KMS-11 (cell line): ENCODE measurements at regions not wholly inside any gene's neighbourhood (a gene's known extent, or its start where the extent isn't known, plus 50 kb on each side); places are given as distances from the start of the nearest gene placed in this dataset.

Source experiments
- H2AFZ ChIP-seq: fragments of 200-600 bp; sonication (generic); 2 replicates; pipeline ENCODE4 v1.6.1; 2016; ENCODE audit warnings: antibody characterized with exemption, mixed run types, low read depth
- H3K27ac ChIP-seq: fragments of 200-600 bp; sonication (generic); 2 replicates; pipeline ENCODE4 v1.6.1; 2016; ENCODE audit warnings: mild to moderate bottlenecking, mixed run types
- H3K27me3 ChIP-seq: fragments of 200-600 bp; sonication (generic); 2 replicates; pipeline ENCODE4 v1.6.1; 2017; ENCODE audit warnings: mild to moderate bottlenecking, low read depth, mixed run types, moderate library complexity; ENCODE audit not compliant: insufficient read depth
- H3K36me3 ChIP-seq: fragments of 200-600 bp; sonication (generic); 2 replicates; pipeline ENCODE4 v1.6.1; 2017; ENCODE audit warnings: mild to moderate bottlenecking, mixed run types; ENCODE audit not compliant: insufficient read depth
- H3K4me1 ChIP-seq: fragments of 200-600 bp; sonication (generic); 2 replicates; pipeline ENCODE4 v1.6.1; 2016; ENCODE audit warnings: mild to moderate bottlenecking, low read depth, mixed run types; ENCODE audit not compliant: poor library complexity, severe bottlenecking
- H3K4me2 ChIP-seq: fragments of 200-600 bp; sonication (generic); 2 replicates; pipeline ENCODE4 v1.7.0; 2016; ENCODE audit warnings: mild to moderate bottlenecking, mixed run types
- H3K4me3 ChIP-seq: fragments of 200-600 bp; sonication (generic); IDR thresholded peaks from 2 replicates; pipeline ENCODE4 v1.6.1; 2017; ENCODE audit warnings: low read depth, low read length, mixed read lengths; ENCODE audit not compliant: insufficient read depth
- H3K79me2 ChIP-seq: fragments of 200-600 bp; sonication (generic); 2 replicates; pipeline ENCODE4 v1.6.1; 2016; ENCODE audit warnings: low read depth, mixed run types; ENCODE audit not compliant: insufficient read depth
- H3K9ac ChIP-seq: fragments of 200-600 bp; sonication (generic); 2 replicates; pipeline ENCODE4 v1.6.1; 2016; ENCODE audit warnings: mild to moderate bottlenecking, mixed run types
- H4K20me1 ChIP-seq: fragments of 200-600 bp; sonication (generic); 2 replicates; pipeline ENCODE4 v1.6.1; 2016; ENCODE audit warnings: mild to moderate bottlenecking, mixed run types; ENCODE audit not compliant: insufficient read depth
- TF ChIP-seq, protein P1 (sequence below): fragments of 200-600 bp; sonication (generic); conservative IDR thresholded peaks from 2 replicates; pipeline ENCODE4 v1.6.1; 2017; ENCODE audit warnings: low read depth, mild to moderate bottlenecking, antibody characterized with exemption, low read length, moderate library complexity, mixed read lengths

DNA sequence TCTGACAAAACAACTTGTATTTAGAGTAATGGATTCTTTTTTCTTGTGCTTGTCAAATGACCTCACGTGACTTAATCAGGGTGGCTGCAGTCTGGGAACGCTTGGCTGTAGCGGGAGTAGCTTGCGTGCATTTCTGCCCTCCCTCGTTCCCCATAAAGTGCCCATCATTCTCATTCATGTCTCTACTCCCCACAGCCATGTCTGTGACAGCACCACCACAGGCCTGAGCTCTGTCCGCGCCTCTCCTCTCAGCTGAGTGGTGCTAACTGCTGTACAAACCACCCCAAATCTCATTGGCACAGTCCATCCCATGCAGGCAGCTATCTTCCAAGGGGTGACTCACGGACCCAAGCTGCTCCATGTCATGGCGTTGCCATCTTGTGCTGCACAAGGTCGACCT, 161.7 kb downstream of the TSN start:
- Histone ChIP-seq H3K4me1 (no peaks in the 10 kb centered on the region), H3K9ac (no peak overlapping the region), H3K4me2 (no peak overlapping the region), H3K79me2 (no peaks in the 10 kb centered on the region), H3K36me3 (no peaks in the 10 kb centered on the region), H2AFZ (no peak overlapping the region), H3K27ac (no peak overlapping the region), H3K4me3 (no peak overlapping the region), H4K20me1 (no peaks in the 10 kb centered on the region), H3K27me3 (no peaks in the 10 kb centered on the region)
- TF ChIP-seq, protein P1, sequence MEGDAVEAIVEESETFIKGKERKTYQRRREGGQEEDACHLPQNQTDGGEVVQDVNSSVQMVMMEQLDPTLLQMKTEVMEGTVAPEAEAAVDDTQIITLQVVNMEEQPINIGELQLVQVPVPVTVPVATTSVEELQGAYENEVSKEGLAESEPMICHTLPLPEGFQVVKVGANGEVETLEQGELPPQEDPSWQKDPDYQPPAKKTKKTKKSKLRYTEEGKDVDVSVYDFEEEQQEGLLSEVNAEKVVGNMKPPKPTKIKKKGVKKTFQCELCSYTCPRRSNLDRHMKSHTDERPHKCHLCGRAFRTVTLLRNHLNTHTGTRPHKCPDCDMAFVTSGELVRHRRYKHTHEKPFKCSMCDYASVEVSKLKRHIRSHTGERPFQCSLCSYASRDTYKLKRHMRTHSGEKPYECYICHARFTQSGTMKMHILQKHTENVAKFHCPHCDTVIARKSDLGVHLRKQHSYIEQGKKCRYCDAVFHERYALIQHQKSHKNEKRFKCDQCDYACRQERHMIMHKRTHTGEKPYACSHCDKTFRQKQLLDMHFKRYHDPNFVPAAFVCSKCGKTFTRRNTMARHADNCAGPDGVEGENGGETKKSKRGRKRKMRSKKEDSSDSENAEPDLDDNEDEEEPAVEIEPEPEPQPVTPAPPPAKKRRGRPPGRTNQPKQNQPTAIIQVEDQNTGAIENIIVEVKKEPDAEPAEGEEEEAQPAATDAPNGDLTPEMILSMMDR, result no peak

DNA sequence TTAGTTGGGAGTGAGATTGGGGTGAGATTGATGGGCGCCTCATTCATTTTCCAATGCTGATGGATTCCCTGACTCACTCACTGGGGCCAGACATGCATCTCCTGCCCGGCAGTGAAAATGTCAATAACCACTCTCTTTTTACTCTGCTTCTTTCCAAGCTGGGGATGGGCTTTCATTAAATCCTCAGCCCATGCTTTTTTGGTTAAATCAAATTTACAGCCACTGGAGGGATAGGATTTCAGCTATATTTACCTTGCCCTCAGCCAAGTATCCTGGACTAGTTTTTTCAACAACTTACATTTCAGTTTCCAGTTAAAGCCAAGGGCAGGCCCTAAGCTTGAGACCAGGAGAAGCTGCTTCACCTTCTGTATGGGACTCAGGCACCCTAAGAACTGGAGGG, 162.8 kb downstream of the TSN start:
- H3K4me3 ChIP-seq, result no peak overlapping the region
- TF ChIP-seq, protein P1, result no peak
- H3K79me2 ChIP-seq, result no peaks in the 10 kb centered on the region
- no peaks in the 10 kb centered on the region for H3K36me3 ChIP-seq
- H3K9ac ChIP-seq, result no peak overlapping the region
- no peaks in the 10 kb centered on the region for H3K27me3 ChIP-seq
- no peak overlapping the region for H2AFZ ChIP-seq
- H3K4me1 ChIP-seq, result no peaks in the 10 kb centered on the region
- no peak overlapping the region for H3K27ac ChIP-seq
- H4K20me1 ChIP-seq, result no peaks in the 10 kb centered on the region
- H3K4me2 ChIP-seq, result no peak overlapping the region

DNA sequence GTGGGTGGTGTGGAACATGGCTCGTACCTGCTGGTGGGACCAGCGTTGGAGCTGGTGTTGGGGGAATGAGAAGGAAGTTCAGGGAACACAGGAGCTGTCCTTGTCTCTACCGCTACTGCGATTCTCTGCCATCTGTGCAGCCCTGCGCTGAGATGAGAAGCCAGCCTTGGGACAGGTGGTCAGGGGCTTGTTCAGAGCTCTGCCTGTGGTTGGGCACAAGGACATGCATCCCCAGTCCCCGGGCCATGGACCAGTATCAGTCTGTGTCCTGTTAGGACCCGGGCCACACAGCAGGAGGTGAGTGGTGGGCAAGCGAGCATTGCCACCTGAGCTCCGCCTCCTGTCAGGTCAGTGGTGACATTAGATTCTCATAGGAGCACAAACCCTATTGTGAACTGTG, 164.4 kb downstream of the TSN start:
- Histone ChIP-seq H3K36me3 (no peaks in the 10 kb centered on the region), H3K4me1 (no peaks in the 10 kb centered on the region), H3K4me2 (no peak overlapping the region), H3K27me3 (no peaks in the 10 kb centered on the region), H3K4me3 (no peak overlapping the region), H4K20me1 (no peaks in the 10 kb centered on the region), H3K27ac (no peak overlapping the region), H3K9ac (no peak overlapping the region), H2AFZ (no peak overlapping the region), H3K79me2 (no peaks in the 10 kb centered on the region)
- TF ChIP-seq, protein P1, result no peak

DNA sequence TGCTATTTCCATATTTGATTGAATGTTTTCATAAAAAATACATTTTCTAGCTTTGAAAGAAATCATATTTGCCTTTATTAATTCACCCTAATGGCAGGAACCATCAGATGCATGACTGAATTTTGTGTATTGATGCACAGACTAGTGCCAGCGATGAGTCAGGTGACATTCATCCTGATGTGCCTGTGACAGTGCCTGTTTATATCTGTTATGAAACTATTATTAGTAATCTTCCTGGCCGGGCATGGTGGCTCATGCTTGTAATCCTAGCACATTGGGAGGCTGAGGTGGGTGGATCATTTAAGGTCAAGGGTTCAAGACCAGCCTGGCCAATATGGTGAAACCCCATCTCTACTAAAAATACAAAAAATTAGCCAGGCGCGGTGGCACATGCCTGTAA, 170.0 kb downstream of the TSN start:
- Histone ChIP-seq H4K20me1 (no peaks in the 10 kb centered on the region), H3K36me3 (no peaks in the 10 kb centered on the region), H3K4me2 (no peak overlapping the region), H3K27ac (no peak overlapping the region), H3K27me3 (no peaks in the 10 kb centered on the region), H3K4me1 (no peaks in the 10 kb centered on the region), H3K79me2 (no peaks in the 10 kb centered on the region), H3K4me3 (no peak overlapping the region), H2AFZ (no peak overlapping the region), H3K9ac (no peak overlapping the region)
- TF ChIP-seq, protein P1, result no peak

DNA sequence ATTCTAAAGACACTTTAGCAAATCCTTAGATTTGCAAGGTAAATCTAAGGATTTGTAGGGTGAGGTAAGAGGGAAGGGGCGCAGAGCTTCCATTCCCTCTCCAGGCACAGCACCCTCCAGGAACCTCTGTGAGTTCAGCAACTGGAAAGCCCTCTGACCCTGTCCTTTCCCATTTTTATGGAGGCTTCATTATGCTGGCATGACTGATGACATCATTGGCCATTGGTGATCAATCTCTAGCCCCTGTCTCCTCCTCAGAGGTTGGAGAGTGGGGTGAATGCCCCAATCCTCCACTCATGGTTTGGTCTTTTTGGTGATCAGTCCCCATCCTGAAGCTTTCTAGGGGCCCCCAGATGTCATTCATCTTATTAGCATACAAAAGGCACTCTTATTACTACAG, 187.8 kb downstream of the TSN start:
- Histone ChIP-seq H3K27me3 (no peaks in the 10 kb centered on the region), H3K4me3 (no peak overlapping the region), H3K27ac (no peak overlapping the region), H3K36me3 (no peaks in the 10 kb centered on the region), H3K4me2 (no peak overlapping the region), H3K4me1 (no peaks in the 10 kb centered on the region), H4K20me1 (no peaks in the 10 kb centered on the region), H2AFZ (no peak overlapping the region), H3K79me2 (no peaks in the 10 kb centered on the region), H3K9ac (no peak overlapping the region)
- TF ChIP-seq, protein P1, result no peak
